ENCODE measurements at regions not wholly inside any gene's neighbourhood (a gene's known extent, or its start where the extent isn't known, plus 50 kb on each side); places are given as distances from the start of the nearest gene placed in this dataset.

- Histone ChIP-seq H3K4me1 (ENCODE audit: insufficient read depth, low read length) (no peaks in the 10 kb centered on the region), H3K27ac (ENCODE audit: low read length) (no peak overlapping the region), H3K4me3 (ENCODE audit: low read length) (no peak overlapping the region)
Observed at GRCh38 chr18:35862119-35862640, 110.3 kb upstream of the RMP24 start.

GRCh38 chr18:35864916-35865315, 107.6 kb upstream of the RMP24 start:
- no peaks in the 10 kb centered on the region for H3K79me2 ChIP-seq (ENCODE audit: low read length)
- H3K9me2 ChIP-seq (replicated peaks; ENCODE audit: low read length), result no peaks in the 10 kb centered on the region
- no peak overlapping the region for H2AFZ ChIP-seq (ENCODE audit: low read length)
- no peaks in the 10 kb centered on the region for H4K20me1 ChIP-seq (ENCODE audit: low read length)
- intact Hi-C loops (cut with micrococcal nuclease), result no loop called here
- no TSS peak for BruUV-seq (replicated peaks)
- CTCF ChIA-PET, result no interaction called here
- H3F3A ChIP-seq (ENCODE audit: low read length, unreplicated experiment), result no peaks in the 10 kb centered on the region
- no peaks in the 10 kb centered on the region for H3K27me3 ChIP-seq (ENCODE audit: low read length)
- POLR2A ChIA-PET (ENCODE audit: unreplicated experiment), result no interaction called here
- no peak overlapping the region for H3K4me3 ChIP-seq (ENCODE audit: low read length)
- no peaks in the 10 kb centered on the region for H3K36me3 ChIP-seq (ENCODE audit: low read depth, low read length)
- H3K4me1 ChIP-seq (ENCODE audit: insufficient read depth, low read length), result no peaks in the 10 kb centered on the region
- H3K4me2 ChIP-seq (ENCODE audit: low read length), result no peak overlapping the region
- TF ChIP-seq EZH2phosphoT487 (IDR thresholded peaks at IDR 0.05; ENCODE audit: borderline replicate concordance, low read length), result no peak
- no peak for TF ChIP-seq EZH2 (IDR thresholded peaks at IDR 0.05; ENCODE audit: low read length, unreplicated experiment)
- TF ChIP-seq CTCF (conservative IDR thresholded peaks at IDR 0.05; ENCODE audit: low read depth, low read length), result no peak
- no peak overlapping the region for H3K27ac ChIP-seq (ENCODE audit: low read length)
- no peak overlapping the region for H3K9ac ChIP-seq (ENCODE audit: low read length)
- H3K9me3 ChIP-seq (ENCODE audit: low read length), result no peaks in the 10 kb centered on the region
- no peak for ATAC-seq
- DNase-seq, result no peak

More at GRCh38 chr18:35862119-35862640, 110.3 kb upstream of the RMP24 start:
- H3K9ac ChIP-seq (ENCODE audit: low read length), result no peak overlapping the region
- no peak for ATAC-seq
- no peak for DNase-seq
- H4K20me1 ChIP-seq (ENCODE audit: low read length), result no peaks in the 10 kb centered on the region
- H3K36me3 ChIP-seq (ENCODE audit: low read depth, low read length), result no peaks in the 10 kb centered on the region
- H3F3A ChIP-seq (ENCODE audit: low read length, unreplicated experiment), result no peaks in the 10 kb centered on the region
- POLR2A ChIA-PET (ENCODE audit: unreplicated experiment), result no interaction called here
- no peaks in the 10 kb centered on the region for H3K9me2 ChIP-seq (replicated peaks; ENCODE audit: low read length)
- H3K4me2 ChIP-seq (ENCODE audit: low read length), result no peak overlapping the region
- H2AFZ ChIP-seq (ENCODE audit: low read length), result no peak overlapping the region
- no peaks in the 10 kb centered on the region for H3K79me2 ChIP-seq (ENCODE audit: low read length)
- intact Hi-C loops (cut with micrococcal nuclease), result no loop called here
- CTCF ChIA-PET, result no interaction called here
- TF ChIP-seq CTCF (conservative IDR thresholded peaks at IDR 0.05; ENCODE audit: low read depth, low read length), result no peak
- no peaks in the 10 kb centered on the region for H3K9me3 ChIP-seq (ENCODE audit: low read length)
- no TSS peak for BruUV-seq (replicated peaks)
- no peaks in the 10 kb centered on the region for H3K27me3 ChIP-seq (ENCODE audit: low read length)

GRCh38 chr18:35868915-35869314, 103.6 kb upstream of the RMP24 start:
- no peaks in the 10 kb centered on the region for H3K79me2 ChIP-seq (ENCODE audit: low read length)
- no peak overlapping the region for H2AFZ ChIP-seq (ENCODE audit: low read length)
- H4K20me1 ChIP-seq (ENCODE audit: low read length), result no peaks in the 10 kb centered on the region
- no peak for ATAC-seq
- no peak overlapping the region for H3K27ac ChIP-seq (ENCODE audit: low read length)
- CTCF ChIA-PET, result no interaction called here
- no peaks in the 10 kb centered on the region for H3K9me2 ChIP-seq (replicated peaks; ENCODE audit: low read length)
- no peak for DNase-seq
- no peaks in the 10 kb centered on the region for H3K27me3 ChIP-seq (ENCODE audit: low read length)
- H3K9ac ChIP-seq (ENCODE audit: low read length), result no peak overlapping the region
- H3K4me2 ChIP-seq (ENCODE audit: low read length), result no peak overlapping the region
- no peaks in the 10 kb centered on the region for H3K4me1 ChIP-seq (ENCODE audit: insufficient read depth, low read length)
- TF ChIP-seq EZH2phosphoT487 (IDR thresholded peaks at IDR 0.05; ENCODE audit: borderline replicate concordance, low read length) (no peak), EZH2 (IDR thresholded peaks at IDR 0.05; ENCODE audit: low read length, unreplicated experiment) (no peak), CTCF (conservative IDR thresholded peaks at IDR 0.05; ENCODE audit: low read depth, low read length) (no peak)
- intact Hi-C loops (cut with micrococcal nuclease), result no loop called here
- H3K36me3 ChIP-seq (ENCODE audit: low read depth, low read length), result no peaks in the 10 kb centered on the region
- POLR2A ChIA-PET (ENCODE audit: unreplicated experiment), result no interaction called here
- no peaks in the 10 kb centered on the region for H3K9me3 ChIP-seq (ENCODE audit: low read length)
- no TSS peak for BruUV-seq (replicated peaks)
- no peak overlapping the region for H3K4me3 ChIP-seq (ENCODE audit: low read length)
- no peaks in the 10 kb centered on the region for H3F3A ChIP-seq (ENCODE audit: low read length, unreplicated experiment)

All from PC-3 (cell line).